OCI-LY7 (cell line): ENCODE measurements at regions not wholly inside any gene's neighbourhood (a gene's known extent, or its start where the extent isn't known, plus 50 kb on each side); places are given as distances from the start of the nearest gene placed in this dataset.

Source experiments
- BruUV-seq: library from RNA; stranded (reverse); fragments of 400-500 nt; replicated peaks from 2 replicates; lab custom pipeline; 2021; lab: Mats Ljungman, UMichigan
- CTCF ChIA-PET: fragments of 300-600 bp; sonication (Branson Sonifier 250); formaldehyde crosslinking; loops from one replicate; lab custom pipeline; 2022; ENCODE audit warnings: antibody characterized with exemption; ENCODE audit not compliant: unreplicated experiment; lab: Charles Lee
- POLR2A ChIA-PET: fragments of 300-600 bp; sonication (Branson Sonifier 250); formaldehyde crosslinking; loops from one replicate; lab custom pipeline; 2022; ENCODE audit warnings: antibody characterized with exemption; lab: Charles Lee
- DNase-seq: peaks from one replicate; pipeline ENCODE4 v3.0.0-alpha.2; 2015; ENCODE audit warnings: low spot score
- H2AFZ ChIP-seq: fragments of 200-600 bp; sonication (generic), shearing (Covaris generic); 2 replicates; pipeline ENCODE4 v1.6.1; 2014; ENCODE audit warnings: mild to moderate bottlenecking, antibody characterized with exemption, low read length, moderate library complexity
- H3K27ac ChIP-seq: fragments of 200-600 bp; sonication (generic); 2 replicates; pipeline ENCODE4 v1.5.1; 2014; ENCODE audit warnings: mixed run types, low read depth, mild to moderate bottlenecking, moderate library complexity, low read length, inconsistent platforms; ENCODE audit not compliant: poor library complexity, severe bottlenecking
- H3K36me3 ChIP-seq: fragments of 200-600 bp; sonication (generic); 2 replicates; pipeline ENCODE4 v1.6.1; 2014; ENCODE audit warnings: mild to moderate bottlenecking, antibody characterized with exemption, low read length, moderate library complexity, mixed read lengths; ENCODE audit not compliant: insufficient read depth
- H3K4me1 ChIP-seq: fragments of 200-600 bp; sonication (generic); 2 replicates; pipeline ENCODE4 v1.5.1; 2014; ENCODE audit warnings: mild to moderate bottlenecking, low read length; ENCODE audit not compliant: insufficient read depth, poor library complexity, severe bottlenecking
- H3K4me2 ChIP-seq: fragments of 200-600 bp; sonication (generic); 2 replicates; pipeline ENCODE4 v1.6.1; 2014; ENCODE audit warnings: mild to moderate bottlenecking, low read length
- H3K4me3 ChIP-seq: fragments of 200-600 bp; sonication (generic); 2 replicates; pipeline ENCODE4 v1.5.1; 2014; ENCODE audit warnings: mild to moderate bottlenecking, low read depth, low read length; ENCODE audit not compliant: poor library complexity, severe bottlenecking
- H3K79me2 ChIP-seq: fragments of 200-600 bp; sonication (generic); 2 replicates; pipeline ENCODE4 v1.6.1; 2016; ENCODE audit warnings: low read depth, mild to moderate bottlenecking, low read length, moderate library complexity, mixed read lengths; ENCODE audit not compliant: insufficient read depth
- H3K9me2 ChIP-seq: fragments of 200-600 bp; sonication (generic); 2 replicates; pipeline ENCODE4 v1.6.1; 2016; ENCODE audit warnings: mild to moderate bottlenecking, low read length, mixed read lengths; ENCODE audit not compliant: insufficient read depth
- H3K9me3 ChIP-seq: fragments of 200-600 bp; sonication (generic); 2 replicates; pipeline ENCODE4 v1.6.1; 2014; ENCODE audit warnings: mild to moderate bottlenecking, mixed run types, low read length, mixed read lengths
- H4K20me1 ChIP-seq: fragments of 200-600 bp; sonication (generic); 2 replicates; pipeline ENCODE4 v1.6.1; 2014; ENCODE audit warnings: mild to moderate bottlenecking, antibody characterized with exemption, low read length, moderate library complexity, mixed read lengths; ENCODE audit not compliant: insufficient read depth
- CTCF ChIP-seq: fragments of 200-600 bp; sonication (generic); conservative IDR thresholded peaks from 2 replicates; pipeline ENCODE4 v1.5.1; 2014; ENCODE audit warnings: mild to moderate bottlenecking, antibody characterized with exemption, low read length, moderate library complexity, mixed read lengths
- EZH2phosphoT487 ChIP-seq: fragments of 200-600 bp; sonication (generic); IDR thresholded peaks from 2 replicates; pipeline ENCODE4 v1.6.1; 2018; ENCODE audit warnings: low read depth, borderline replicate concordance, mild to moderate bottlenecking, mixed run types, antibody characterized with exemption, low read length, moderate library complexity, mixed read lengths
- intact Hi-C: fragments of 100-400 bp; cut with micrococcal nuclease; formaldehyde crosslinking; loops from one replicate; pipeline ENCODE4 v1.10.0; 2022; ENCODE audit not compliant: unreplicated experiment

- Histone ChIP-seq H3K9me2 (no peaks in the 10 kb centered on the region), H3K4me2 (no peak overlapping the region), H3K4me3 (no peak overlapping the region), H3K36me3 (no peaks in the 10 kb centered on the region), H3K79me2 (no peaks in the 10 kb centered on the region), H3K9me3 (no peaks in the 10 kb centered on the region), H2AFZ (no peak overlapping the region), H3K27ac (no peak overlapping the region), H3K4me1 (no peaks in the 10 kb centered on the region), H4K20me1 (no peaks in the 10 kb centered on the region)
- ChIA-PET POLR2A (no interaction called here), CTCF (no interaction called here)
- TF ChIP-seq CTCF: no peak
- no peak for TF ChIP-seq EZH2phosphoT487
- no peak for DNase-seq
- BruUV-seq: no TSS peak
- intact Hi-C loops: no loop called here
Measured at GRCh38 chr1:184221087-184221486, 165.7 kb upstream of the C1orf21 start.

GRCh38 chr1:184222652-184223052 is 164.2 kb upstream of the C1orf21 start:
- TF ChIP-seq CTCF (peak; percentile 89), EZH2phosphoT487 (no peak)
- DNase-seq: peak; percentile 39
- no peaks in the 10 kb centered on the region for H4K20me1 ChIP-seq
- H3K4me2 ChIP-seq: no peak overlapping the region
- no peaks in the 10 kb centered on the region for H3K4me1 ChIP-seq
- POLR2A ChIA-PET: no interaction called here
- H3K27ac ChIP-seq: no peak overlapping the region
- no peaks in the 10 kb centered on the region for H3K9me3 ChIP-seq
- H3K9me2 ChIP-seq: no peaks in the 10 kb centered on the region
- H2AFZ ChIP-seq: no peak overlapping the region
- no peaks in the 10 kb centered on the region for H3K79me2 ChIP-seq
- no TSS peak for BruUV-seq
- intact Hi-C loops: loop anchor here (1.0 kb wide), 1 partner anchor 147 kb away; no protein-coding TSS in a partner anchor
- no peaks in the 10 kb centered on the region for H3K36me3 ChIP-seq
- H3K4me3 ChIP-seq: no peak overlapping the region
- CTCF ChIA-PET: no interaction called here

- Histone ChIP-seq H3K27ac (no peak overlapping the region), H2AFZ (no peak overlapping the region), H3K9me2 (no peaks in the 10 kb centered on the region), H3K4me2 (no peak overlapping the region), H3K36me3 (no peaks in the 10 kb centered on the region), H3K4me1 (no peaks in the 10 kb centered on the region), H4K20me1 (no peaks in the 10 kb centered on the region), H3K4me3 (no peak overlapping the region), H3K9me3 (no peaks in the 10 kb centered on the region), H3K79me2 (no peaks in the 10 kb centered on the region)
- intact Hi-C loops: no loop called here
- TF ChIP-seq CTCF (no peak), EZH2phosphoT487 (no peak)
- ChIA-PET POLR2A (interaction anchor here (2.5 kb wide), 1 partner anchor 11 kb away, joined by 5 read pairs; no protein-coding TSS in a partner anchor), CTCF (no interaction called here)
- no peak for DNase-seq
- BruUV-seq: no TSS peak
Measured at GRCh38 chr1:184223216-184223615, 163.6 kb upstream of the C1orf21 start.
